HG02970 (cell line): ENCODE measurements at regions not wholly inside any gene's neighbourhood (a gene's known extent, or its start where the extent isn't known, plus 50 kb on each side); places are given as distances from the start of the nearest gene placed in this dataset.
"Not testable (repeated sequence)": the region's sequence is repeated elsewhere in the genome, so short reads cannot be mapped to it uniquely, and the experiment has no call there.

Experiments
- ATAC-seq: cut with Tn5 transposase; IDR thresholded peaks from one replicate; pipeline ENCODE4 v1.9.1; 2021; ENCODE audit warnings: mild to moderate bottlenecking, moderate library complexity, moderate number of reproducible peaks; ENCODE audit not compliant: unreplicated experiment, low FRiP score

GRCh38 chr4:177989503-177990201 is 547.4 kb upstream of the AGA start:
- ATAC-seq: no peak

GRCh38 chr4:178003098-178003657 is 560.9 kb upstream of the AGA start:
- ATAC-seq: no peak

- ATAC-seq: no peak
Observed at GRCh38 chr4:178010596-178010995, 568.4 kb upstream of the AGA start.

- ATAC-seq: not testable (repeated sequence)
Observed at GRCh38 chr4:178015046-178015445, 572.8 kb upstream of the AGA start.

- no peak for ATAC-seq
Observed at GRCh38 chr4:178026999-178027398, 584.8 kb upstream of the AGA start.

- ATAC-seq: no peak
Observed at GRCh38 chr4:178027796-178028195, 585.6 kb upstream of the AGA start.

- ATAC-seq: no peak
Observed at GRCh38 chr4:178028481-178028880, 586.2 kb upstream of the AGA start.

GRCh38 chr4:178037459-178038214 is 595.4 kb upstream of the AGA start:
- ATAC-seq: no peak

GRCh38 chr4:178056996-178057395 is 614.8 kb upstream of the AGA start:
- no peak for ATAC-seq

- ATAC-seq: no peak
Observed at GRCh38 chr4:178063568-178063967, 621.3 kb upstream of the AGA start.

GRCh38 chr4:178066338-178066941 is 624.2 kb upstream of the AGA start:
- no peak for ATAC-seq

GRCh38 chr4:178068136-178068535 is 625.9 kb upstream of the AGA start:
- ATAC-seq: no peak

GRCh38 chr4:178070163-178070562 is 627.9 kb upstream of the AGA start:
- no peak for ATAC-seq

- ATAC-seq: no peak
Observed at GRCh38 chr4:178080312-178080711, 638.1 kb upstream of the AGA start.

GRCh38 chr4:178081176-178081575 is 638.9 kb upstream of the AGA start:
- no peak for ATAC-seq

GRCh38 chr4:178081896-178082295 is 639.7 kb upstream of the AGA start:
- no peak for ATAC-seq

- no peak for ATAC-seq
Observed at GRCh38 chr4:178082906-178083305, 640.7 kb upstream of the AGA start.

- no peak for ATAC-seq
Observed at GRCh38 chr4:178083968-178084367, 641.7 kb upstream of the AGA start.

GRCh38 chr4:178086320-178086719 is 644.1 kb upstream of the AGA start:
- ATAC-seq: no peak

- no peak for ATAC-seq
Observed at GRCh38 chr4:178090640-178091411, 648.6 kb upstream of the AGA start.

GRCh38 chr4:178102139-178102538 is 659.9 kb upstream of the AGA start:
- no peak for ATAC-seq
